HG02623 (cell line): ENCODE measurements at regions not wholly inside any gene's neighbourhood (a gene's known extent, or its start where the extent isn't known, plus 50 kb on each side); places are given as distances from the start of the nearest gene placed in this dataset.

Source experiments
- ATAC-seq: cut with Tn5 transposase; IDR thresholded peaks from one replicate; pipeline ENCODE4 v1.9.1; 2021; ENCODE audit warnings: moderate library complexity; ENCODE audit not compliant: unreplicated experiment

GRCh38 chr1:230517326-230517725 is 91.2 kb upstream of the PGBD5 start:
- ATAC-seq = no peak

DNA sequence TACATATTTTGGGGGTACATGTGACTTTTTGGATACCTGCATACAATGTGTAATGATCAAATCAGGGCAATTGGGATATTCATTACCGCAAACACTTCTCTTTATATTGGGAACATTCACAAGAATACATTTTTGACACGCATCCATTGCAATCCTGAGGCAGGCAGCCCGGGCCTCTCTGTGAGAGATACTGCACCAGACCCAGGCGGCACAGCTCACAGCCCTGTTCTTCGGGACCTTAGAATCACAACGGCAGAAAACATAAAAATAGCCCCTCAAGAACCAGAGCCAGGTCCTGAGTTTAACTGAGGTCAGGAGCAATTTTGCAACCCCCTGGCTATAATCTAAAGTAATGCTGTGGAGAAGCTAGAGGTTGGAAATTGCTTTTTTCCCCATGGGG is 90.8 kb upstream of the PGBD5 start:
- no peak for ATAC-seq

DNA sequence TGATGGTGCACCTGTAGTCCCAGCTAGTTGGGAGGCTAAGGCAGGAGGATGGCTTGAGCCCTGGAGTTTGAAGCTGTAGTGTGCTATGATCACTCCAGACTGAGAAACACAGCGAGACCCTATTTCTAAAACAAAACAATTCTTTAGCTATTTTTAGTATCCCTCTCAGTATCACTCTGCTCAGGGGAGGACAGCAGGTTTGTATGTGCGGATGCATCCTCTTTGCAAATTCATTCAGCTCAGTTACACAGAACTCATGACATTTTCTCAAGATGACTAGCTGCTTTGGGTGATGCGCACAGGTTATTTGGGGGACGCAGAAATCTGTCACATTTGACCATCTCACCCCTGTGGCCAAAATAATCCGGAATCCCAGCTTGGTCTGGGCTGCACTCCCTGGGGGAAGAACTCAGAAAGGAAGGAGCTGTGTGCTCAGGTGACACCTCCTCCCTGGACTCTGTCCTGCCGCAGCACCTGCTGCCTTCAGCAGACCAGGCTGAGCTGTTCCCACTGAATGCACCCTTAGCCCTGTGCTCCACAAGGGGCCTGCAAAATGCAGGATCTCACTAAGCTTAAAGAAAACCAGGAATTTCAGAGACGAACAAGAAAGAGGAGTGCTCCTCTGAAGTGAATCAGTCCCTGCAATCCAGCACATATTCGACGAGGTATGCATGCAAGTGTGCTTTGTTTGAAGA is 89.5 kb upstream of the PGBD5 start:
- no peak for ATAC-seq

- ATAC-seq = no peak
Measured at GRCh38 chr1:230510496-230510895, 84.4 kb upstream of the PGBD5 start.

DNA sequence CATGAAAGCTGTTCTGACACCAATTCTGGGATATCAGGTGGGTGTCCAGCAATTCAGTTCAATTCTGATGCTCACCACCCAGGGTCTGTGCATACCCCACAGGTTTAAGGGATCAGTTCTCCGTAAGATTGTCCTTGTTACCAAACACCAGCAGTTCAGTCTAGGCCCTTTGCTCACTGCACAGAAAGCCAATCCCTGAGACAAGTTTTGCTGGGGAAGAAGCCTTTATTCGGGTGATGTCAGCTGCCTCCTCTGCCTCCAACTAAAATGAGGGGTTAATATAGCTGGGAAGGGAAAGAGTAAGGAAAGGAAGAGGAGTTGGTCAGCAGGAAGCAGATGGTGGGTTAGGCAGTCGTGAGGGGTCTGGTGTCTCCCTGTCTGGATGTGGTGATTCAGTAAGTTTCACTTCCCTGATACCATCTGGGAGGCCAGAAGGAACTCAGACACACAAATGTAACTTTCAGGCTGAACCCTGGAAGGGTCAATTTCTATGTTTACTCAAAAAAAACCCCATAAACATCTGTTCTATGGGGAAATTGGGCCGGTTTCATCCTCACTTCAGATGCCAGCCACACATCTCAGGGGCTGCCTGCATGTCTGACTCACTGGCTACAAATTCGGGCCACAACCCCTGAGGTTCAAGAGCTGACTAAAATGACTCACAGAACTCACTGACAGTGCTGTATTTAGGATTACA is 83.3 kb upstream of the PGBD5 start:
- peak; percentile 52 for ATAC-seq

- no peak for ATAC-seq
Measured at GRCh38 chr1:230507666-230508402, 81.7 kb upstream of the PGBD5 start.

DNA sequence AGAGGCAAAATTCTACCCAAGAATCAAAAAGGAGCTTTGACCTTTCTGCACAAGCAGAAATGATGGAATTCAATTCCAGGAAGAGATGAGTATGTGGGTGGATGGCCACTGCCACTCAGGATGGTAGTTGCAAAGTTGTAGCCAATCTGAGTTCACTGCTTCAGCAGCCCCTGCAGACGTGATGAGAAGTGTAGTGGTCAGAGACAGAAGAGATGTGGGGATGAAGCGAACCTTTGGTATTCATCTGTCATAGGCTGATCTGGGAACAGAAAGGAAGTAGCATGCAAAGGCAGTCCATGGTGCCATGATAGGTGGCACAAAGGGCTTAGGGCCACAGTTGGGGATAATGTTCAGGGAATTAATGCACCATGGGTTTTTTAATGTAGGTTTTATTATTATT is 81.1 kb upstream of the PGBD5 start:
- ATAC-seq = no peak

- no peak for ATAC-seq
Measured at GRCh38 chr1:230506451-230506850, 80.3 kb upstream of the PGBD5 start.

DNA sequence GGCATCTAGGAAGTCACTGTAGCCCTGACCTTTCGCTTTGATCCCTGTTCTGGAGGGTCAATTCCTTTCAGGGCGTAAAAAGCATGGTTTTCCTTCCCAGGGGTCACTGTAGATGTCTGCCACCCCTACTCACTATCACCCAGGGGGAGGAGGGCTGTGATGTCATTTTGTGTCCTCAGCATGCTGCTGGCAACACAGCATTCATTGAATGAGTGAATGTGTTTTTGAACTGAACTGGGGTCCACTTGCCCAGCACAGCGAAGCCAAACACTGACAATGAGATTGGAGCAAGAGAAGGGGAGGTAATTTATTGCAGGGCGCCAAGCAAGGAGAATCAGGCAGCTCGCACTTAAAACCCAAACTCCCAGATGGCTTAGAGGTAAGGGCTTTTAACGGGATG is 78.2 kb upstream of the PGBD5 start:
- no peak for ATAC-seq

GRCh38 chr1:230503726-230504125 is 77.6 kb upstream of the PGBD5 start:
- no peak for ATAC-seq

DNA sequence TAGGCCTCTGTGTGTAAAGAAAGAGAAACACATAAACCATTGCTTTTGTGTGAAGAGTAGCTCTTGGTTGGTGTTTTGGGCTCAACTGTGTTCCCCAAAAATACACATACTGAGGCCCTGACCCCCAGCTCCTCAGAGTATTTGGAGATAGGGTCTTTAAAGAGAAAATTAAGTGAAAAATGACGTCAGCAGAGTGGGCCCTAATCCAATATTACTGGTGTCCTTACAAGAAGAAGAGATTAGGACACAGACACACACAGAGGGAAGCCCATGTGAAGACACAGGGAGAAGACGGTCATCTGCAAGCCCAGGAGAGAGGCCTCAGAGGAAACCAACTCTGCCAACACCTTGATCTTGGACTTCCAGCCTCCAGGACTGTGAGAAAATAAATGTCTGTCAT is 76.9 kb upstream of the PGBD5 start:
- no peak for ATAC-seq

DNA sequence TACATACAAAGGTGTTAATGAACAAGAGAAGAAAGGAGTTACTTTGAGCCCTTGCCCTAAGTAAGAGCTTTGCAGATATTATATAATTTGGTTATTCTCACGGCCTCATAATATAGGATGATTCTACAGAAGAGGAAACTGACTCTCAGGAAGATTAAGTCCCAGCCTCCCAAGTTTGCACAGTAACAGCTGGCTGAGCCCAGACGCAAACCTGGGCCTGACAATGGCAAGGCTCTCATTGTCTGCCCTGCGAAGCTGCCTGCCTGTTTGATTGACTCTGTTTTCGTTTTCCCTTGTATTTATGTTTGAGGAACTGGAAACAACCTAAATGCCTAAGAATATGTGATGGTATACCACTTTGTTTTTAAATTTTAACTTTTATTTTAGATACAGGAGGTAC is 76.2 kb upstream of the PGBD5 start:
- no peak for ATAC-seq

DNA sequence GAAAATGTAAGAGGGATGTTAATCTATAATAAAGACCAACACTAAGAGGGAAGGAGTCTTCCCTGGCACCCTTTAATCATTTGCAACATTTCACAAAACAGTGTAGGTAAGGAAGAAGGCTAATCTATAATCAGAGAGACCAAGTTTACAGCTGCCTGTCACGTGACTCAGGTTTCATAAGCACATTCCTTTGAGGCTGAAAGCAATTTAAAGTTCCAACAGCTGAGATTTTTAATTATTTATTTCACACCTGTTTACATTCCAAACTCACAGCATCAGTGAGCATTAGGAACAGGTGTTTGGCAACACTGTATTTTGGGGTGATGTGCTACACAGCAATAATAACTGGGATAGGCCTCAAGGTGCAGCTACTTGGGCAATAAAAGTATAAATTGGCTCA is 75.7 kb upstream of the PGBD5 start:
- no peak for ATAC-seq

DNA sequence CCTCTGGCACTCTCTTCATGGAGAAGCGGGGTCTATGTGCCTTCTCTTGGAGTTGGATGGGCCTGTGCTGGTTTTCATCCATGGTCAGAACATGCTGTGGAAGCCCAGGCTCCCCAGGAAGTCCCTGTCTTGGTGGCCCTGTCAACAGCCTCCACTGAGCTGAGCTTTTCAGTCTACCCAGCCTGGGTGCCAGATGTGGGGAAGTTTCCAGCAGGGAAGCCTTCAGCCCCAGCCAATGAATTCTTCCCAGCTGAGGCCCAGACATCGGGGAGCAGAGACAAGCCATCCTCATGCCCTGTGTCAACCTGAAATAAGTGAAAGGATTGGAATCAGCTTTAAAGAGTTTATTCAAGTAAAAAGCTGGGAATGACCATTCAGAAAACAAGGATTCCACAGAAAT is 75.1 kb upstream of the PGBD5 start:
- ATAC-seq = no peak

- no peak for ATAC-seq
Measured at GRCh38 chr1:230500063-230500462, 73.9 kb upstream of the PGBD5 start.

DNA sequence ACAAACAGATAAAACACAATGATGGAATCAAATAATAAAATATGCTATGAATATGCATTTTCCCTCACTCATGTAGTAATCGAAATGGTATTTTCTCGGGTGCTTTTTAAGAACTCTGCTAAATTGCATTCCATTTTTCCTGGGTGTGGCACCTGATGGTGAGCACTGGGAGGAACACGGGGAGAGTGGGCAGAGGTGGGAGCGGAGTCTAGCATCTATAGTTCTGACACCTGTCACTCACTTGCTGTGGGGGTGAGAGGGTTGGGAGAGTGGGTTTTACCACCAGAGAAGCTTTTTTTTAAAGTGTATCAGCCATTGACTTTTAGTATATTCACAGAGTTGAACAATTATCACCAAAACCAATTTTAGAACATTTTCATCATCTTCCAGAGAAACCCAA is 73.4 kb upstream of the PGBD5 start:
- ATAC-seq = no peak

DNA sequence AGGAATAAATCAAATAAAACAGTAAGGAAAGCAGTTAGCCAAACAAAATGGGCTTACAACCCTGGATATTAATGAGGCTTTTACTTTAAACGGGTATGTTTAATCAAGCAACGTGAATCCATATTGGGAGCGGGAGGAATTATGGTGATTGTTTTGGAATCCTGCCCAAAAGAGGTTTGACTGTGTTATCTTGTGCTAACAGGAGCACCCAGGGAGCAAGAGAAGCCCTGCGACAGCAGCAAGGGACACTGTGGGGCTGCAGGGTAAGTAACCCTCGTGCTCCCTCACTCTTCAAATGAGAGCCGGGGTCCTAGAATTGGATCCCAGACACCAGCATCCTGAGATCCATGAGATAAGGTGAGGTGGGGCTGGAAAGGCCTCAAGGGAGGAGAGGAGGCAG is 72.6 kb upstream of the PGBD5 start:
- ATAC-seq = no peak

GRCh38 chr1:230496451-230496850 is 70.3 kb upstream of the PGBD5 start:
- ATAC-seq = no peak

- no peak for ATAC-seq
Measured at GRCh38 chr1:230495891-230496385, 69.8 kb upstream of the PGBD5 start.

DNA sequence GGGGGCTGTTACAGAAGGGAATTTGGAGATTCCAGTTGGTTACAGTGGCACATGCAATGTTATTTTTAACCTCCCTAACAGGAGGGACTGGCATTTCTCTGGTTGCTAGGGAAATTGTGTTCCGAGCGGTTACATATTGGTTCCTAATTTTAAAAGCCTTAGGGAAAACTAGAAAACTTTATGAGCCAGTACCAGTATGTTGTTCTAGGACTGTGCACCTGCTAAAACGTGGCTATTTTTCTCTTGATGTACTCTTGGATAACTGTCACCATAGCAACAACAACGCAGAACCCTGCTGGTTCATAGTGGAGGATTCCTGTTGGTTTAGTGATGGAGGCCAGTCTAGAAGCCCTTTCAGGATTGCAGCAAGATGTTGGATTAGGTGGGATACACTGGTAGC is 68.9 kb upstream of the PGBD5 start:
- no peak for ATAC-seq

- no peak for ATAC-seq
Measured at GRCh38 chr1:230494514-230494913, 68.4 kb upstream of the PGBD5 start.

DNA sequence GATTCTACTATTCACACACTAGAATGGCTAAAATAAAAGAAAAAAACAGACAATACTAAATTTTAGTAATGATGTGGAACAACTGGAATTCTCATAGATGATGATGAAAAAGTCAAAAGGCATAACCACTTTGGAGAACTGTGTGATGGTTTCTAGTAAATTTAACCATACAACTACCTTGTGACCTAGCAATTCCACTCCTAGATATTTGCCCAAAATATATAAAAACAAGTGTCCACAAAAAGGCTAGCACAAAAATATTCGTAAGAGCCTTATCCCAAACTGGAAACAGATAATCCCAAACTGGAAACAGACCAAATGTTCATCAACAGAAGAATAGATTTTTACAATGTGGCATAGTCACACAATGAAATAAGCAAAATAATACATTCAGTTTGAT is 67.9 kb upstream of the PGBD5 start:
- no peak for ATAC-seq
